B cell (primary cell): ENCODE measurements at regions not wholly inside any gene's neighbourhood (a gene's known extent, or its start where the extent isn't known, plus 50 kb on each side); places are given as distances from the start of the nearest gene placed in this dataset.

Source experiments
- ATAC-seq: fragments of 200-7000 bp; cut with Tn5 transposase; one replicate; pipeline ENCODE4 v1.10.0; 2021; ENCODE audit warnings: low read depth, mild to moderate bottlenecking, moderate number of reproducible peaks, moderate library complexity
- CTCF ChIA-PET: fragments of 350-600 bp; sonication (Branson Sonifier 250); formaldehyde crosslinking; loops from one replicate; lab custom pipeline; 2021; ENCODE audit warnings: antibody characterized with exemption, inconsistent platforms; lab: Charles Lee
- POLR2A ChIA-PET: fragments of 350-600 bp; sonication (Branson Sonifier 250); formaldehyde crosslinking; loops from one replicate; lab custom pipeline; 2021; ENCODE audit warnings: antibody characterized with exemption; lab: Charles Lee
- DNase-seq: peaks from one replicate; pipeline ENCODE4 v3.0.0; 2013
- H2AFZ ChIP-seq: 2 replicates; pipeline ENCODE4 v1.6.1; 2012; ENCODE audit warnings: mild to moderate bottlenecking, low read depth, low read length; ENCODE audit not compliant: insufficient read depth, poor library complexity, severe bottlenecking
- H3K27ac ChIP-seq, 2 donors: 1 replicate in 1 of 2; 2 replicates in 1 of 2; pipeline ENCODE4 v1.5.1; 2012 to 2013; ENCODE audit warnings: low read length in 2 of 2, mild to moderate bottlenecking in 2 of 2, moderate library complexity in 1 of 2
- H3K27me3 ChIP-seq, 4 experiments: fragments of 200-600 bp in 1 of 4; sonication (generic) in 1 of 4; replicated peaks in 1 of 4; 1 replicate in 2 of 4; 2 replicates in 2 of 4; pipeline versions ENCODE4 v1.6.1 to v1.7.0; 2013 to 2016; ENCODE audit warnings: low read length in 3 of 4, mild to moderate bottlenecking in 2 of 4, mixed read lengths in 1 of 4, moderate library complexity in 1 of 4; ENCODE audit not compliant: insufficient read depth in 4 of 4, control insufficient read depth in 3 of 4; ENCODE audit errors: control extremely low read depth in 1 of 4
- H3K36me3 ChIP-seq, 2 experiments: replicated peaks in 1 of 2; 1 replicate in 1 of 2; 2 replicates in 1 of 2; pipeline versions ENCODE4 v1.6.1 to v1.7.1; 2013; ENCODE audit warnings: low read length in 1 of 2; ENCODE audit not compliant: insufficient read depth in 2 of 2, control insufficient read depth in 1 of 2; ENCODE audit errors: control extremely low read depth in 1 of 2, extremely low read depth in 1 of 2
- H3K4me1 ChIP-seq, 2 donors: fragments of 200-600 bp in 1 of 2; sonication (generic) in 1 of 2; 1 replicate in 1 of 2; 2 replicates in 1 of 2; pipeline versions ENCODE4 v1.5.1 to v1.6.1; 2013 to 2017; ENCODE audit warnings: low read length in 2 of 2; ENCODE audit not compliant: control insufficient read depth in 2 of 2, insufficient read depth in 2 of 2
- H3K4me2 ChIP-seq: replicated peaks from 2 replicates; pipeline ENCODE3; 2012; ENCODE audit warnings: mild to moderate bottlenecking, low read depth, low read length; ENCODE audit not compliant: poor library complexity, severe bottlenecking
- H3K4me3 ChIP-seq, 5 experiments: fragments of 200-600 bp in 1 of 5; sonication (generic) in 1 of 5; 1 replicate in 3 of 5; 2 replicates in 2 of 5; pipeline versions ENCODE4 v1.5.1 to v1.7.0; 2011 to 2016; ENCODE audit warnings: low read length in 4 of 5, mild to moderate bottlenecking in 4 of 5, low read depth in 2 of 5, control low read depth in 1 of 5, moderate library complexity in 1 of 5; ENCODE audit not compliant: insufficient read depth in 1 of 5; ENCODE audit errors: control extremely low read depth in 1 of 5, extremely low read depth in 1 of 5
- H3K79me2 ChIP-seq: fragments of 200-600 bp; sonication (generic); one replicate; pipeline ENCODE4 v1.6.0; 2016; ENCODE audit warnings: low read length; ENCODE audit not compliant: control insufficient read depth, insufficient read depth
- H3K9ac ChIP-seq: fragments of 200-600 bp; sonication (generic); 2 replicates; pipeline ENCODE4 v1.6.1; 2017; ENCODE audit warnings: mild to moderate bottlenecking, low read length, moderate library complexity
- H3K9me3 ChIP-seq, 3 donors: one replicate each; pipeline versions ENCODE4 v1.6.1 to v1.7.1; 2013; ENCODE audit warnings: low read length in 2 of 3; ENCODE audit not compliant: control insufficient read depth in 2 of 3, insufficient read depth in 1 of 3; ENCODE audit errors: control extremely low read depth in 1 of 3
- H4K20me1 ChIP-seq: 2 replicates; pipeline ENCODE4 v1.6.0; 2012; ENCODE audit warnings: mild to moderate bottlenecking, low read length; ENCODE audit not compliant: insufficient read depth, control insufficient read depth, poor library complexity, severe bottlenecking
- H3K27ac Mint-ChIP-seq: one replicate; pipeline ENCODE4 v1.8.0; 2021; ENCODE audit warnings: mixed read lengths
- H3K27me3 Mint-ChIP-seq: one replicate; pipeline ENCODE4 v1.8.0; 2021; ENCODE audit warnings: mixed read lengths
- H3K4me1 Mint-ChIP-seq: one replicate; pipeline ENCODE4 v1.8.0; 2021; ENCODE audit warnings: mixed read lengths
- H3K4me3 Mint-ChIP-seq: one replicate; pipeline ENCODE4 v1.8.0; 2021; ENCODE audit warnings: mixed read lengths
- H3K9me3 Mint-ChIP-seq: one replicate; pipeline ENCODE4 v1.8.0; 2022; ENCODE audit warnings: mixed read lengths; ENCODE audit not compliant: insufficient read depth
- CTCF ChIP-seq: fragments of 200-600 bp; IDR thresholded peaks from one replicate; pipeline ENCODE4 v1.8.0; 2022; ENCODE audit warnings: antibody characterized with exemption, mild to moderate bottlenecking
- EZH2 ChIP-seq: IDR thresholded peaks from 2 replicates; pipeline ENCODE4 v1.6.1; 2012; ENCODE audit warnings: borderline replicate concordance, low read depth, mild to moderate bottlenecking, moderate library complexity, low read length; ENCODE audit not compliant: insufficient read depth, poor library complexity, severe bottlenecking
- WGBS: methylation state at CpG from one replicate; pipeline ENCODE4 v1.1.5; 2013; ENCODE audit warnings: missing lambda C conversion rate; ENCODE audit not compliant: insufficient coverage; 5-methylcytosine and 5-hydroxymethylcytosine counted together
- intact Hi-C: fragments of 100-400 bp; cut with micrococcal nuclease; formaldehyde crosslinking; loops from one replicate; pipeline ENCODE4 v1.10.0; 2022

- intact Hi-C loops = no loop called here
- Histone ChIP-seq H3K79me2 (no peaks in the 10 kb centered on the region), H3K36me3 (no peaks in the 10 kb centered on the region), H4K20me1 (no peaks in the 10 kb centered on the region), H3K9me3 (no peaks in the 10 kb centered on the region), H2AFZ (no peak overlapping the region), H3K4me1 (no peaks in the 10 kb centered on the region), H3K4me2 (no peak overlapping the region), H3K27me3 (no peaks in the 10 kb centered on the region), H3K27ac (no peak overlapping the region), H3K4me3 (no peak overlapping the region), H3K9ac (no peak overlapping the region)
- DNase-seq = no peak
- H3K4me3 Mint-ChIP-seq = no peak overlapping the region
- ChIA-PET CTCF (no interaction called here), POLR2A (no interaction called here)
- TF ChIP-seq EZH2 = no peak
- peaks cover 4% of the 10 kb centered on the region for H3K9me3 Mint-ChIP-seq
- ATAC-seq = no peak
- no peaks in the 10 kb centered on the region for H3K4me1 Mint-ChIP-seq
- WGBS = 84% methylated on average over 3 of the region's 5 CpGs
- H3K27me3 Mint-ChIP-seq = no peaks in the 10 kb centered on the region
- no peak overlapping the region for H3K27ac Mint-ChIP-seq
Measured at GRCh38 chr10:9381733-9382532, 1327.4 kb downstream of the GATA3 start.

- Mint-ChIP-seq H3K4me3 (no peak overlapping the region), H3K27me3 (no peaks in the 10 kb centered on the region), H3K4me1 (no peaks in the 10 kb centered on the region), H3K9me3 (peaks cover 4% of the 10 kb centered on the region), H3K27ac (no peak overlapping the region)
- Histone ChIP-seq H3K9ac (no peak overlapping the region), H3K4me1 (no peaks in the 10 kb centered on the region), H4K20me1 (no peaks in the 10 kb centered on the region), H3K79me2 (no peaks in the 10 kb centered on the region), H3K4me3 (no peak overlapping the region), H2AFZ (no peak overlapping the region), H3K4me2 (no peak overlapping the region), H3K27ac (no peak overlapping the region), H3K27me3 (no peaks in the 10 kb centered on the region), H3K36me3 (no peaks in the 10 kb centered on the region), H3K9me3 (no peaks in the 10 kb centered on the region)
- ATAC-seq = no peak
- WGBS = 81% methylated on average over 2 of the region's 3 CpGs
- no peak for TF ChIP-seq EZH2
- TF ChIP-seq CTCF = no peak
- POLR2A ChIA-PET = no interaction called here
- DNase-seq = no peak
- CTCF ChIA-PET = no interaction called here
- intact Hi-C loops = no loop called here
Measured at GRCh38 chr10:9382533-9382866, 1328.0 kb downstream of the GATA3 start.
